PFSK-1 (cell line): ENCODE measurements at regions not wholly inside any gene's neighbourhood (a gene's known extent, or its start where the extent isn't known, plus 50 kb on each side); places are given as distances from the start of the nearest gene placed in this dataset.

Experiments
- POLR2AphosphoS5 ChIP-seq: IDR thresholded peaks from 2 replicates; pipeline ENCODE4 v1.6.1; 2012; ENCODE audit warnings: low read depth, mild to moderate bottlenecking, control low read depth, low read length, moderate library complexity
- SIN3A ChIP-seq: IDR thresholded peaks from 2 replicates; pipeline ENCODE4 v1.6.1; 2012; ENCODE audit warnings: mild to moderate bottlenecking, low read length, moderate library complexity, borderline replicate concordance; ENCODE audit not compliant: insufficient read depth
- TAF1 ChIP-seq: IDR thresholded peaks from 2 replicates; pipeline ENCODE4 v1.6.1; 2012; ENCODE audit warnings: low read length, control low read depth, borderline replicate concordance; ENCODE audit not compliant: insufficient read depth

- TF ChIP-seq TAF1 (no peak), POLR2AphosphoS5 (no peak), SIN3A (no peak)
Measured at GRCh38 chr2:74749432-74749831, 84.5 kb upstream of the HK2 start.
